Liver (tissue), 3 donors: ENCODE measurements at regions not wholly inside any gene's neighbourhood (a gene's known extent, or its start where the extent isn't known, plus 50 kb on each side); places are given as distances from the start of the nearest gene placed in this dataset.

Experiments
- ATF3 ChIP-seq: IDR thresholded peaks from 2 replicates; pipeline ENCODE4 v1.6.1; 2016; ENCODE audit warnings: antibody characterized with exemption
- EGR1 ChIP-seq, 2 donors: IDR thresholded peaks; 2 replicates each; pipeline ENCODE4 v1.6.1; 2016 to 2018; ENCODE audit warnings: antibody characterized with exemption in 2 of 2, low read depth in 2 of 2
- FOXA1 ChIP-seq: IDR thresholded peaks from 2 replicates; pipeline ENCODE4 v1.6.1; 2016; ENCODE audit warnings: antibody characterized with exemption
- HNF4G ChIP-seq: IDR thresholded peaks from 2 replicates; pipeline ENCODE4 v1.6.1; 2016; ENCODE audit warnings: antibody characterized with exemption
- RAD21 ChIP-seq, 2 donors: IDR thresholded peaks; 2 replicates each; pipeline ENCODE4 v1.6.1; 2016; ENCODE audit warnings: antibody characterized with exemption in 2 of 2, mild to moderate bottlenecking in 2 of 2
- REST ChIP-seq: IDR thresholded peaks from 2 replicates; pipeline ENCODE4 v1.6.1; 2016; ENCODE audit warnings: antibody characterized with exemption, mild to moderate bottlenecking
- RXRA ChIP-seq, 2 donors: IDR thresholded peaks; 2 replicates each; pipeline ENCODE4 v1.6.1; 2017 to 2018; ENCODE audit warnings: antibody characterized with exemption in 2 of 2, mild to moderate bottlenecking in 1 of 2
- TAF1 ChIP-seq: conservative IDR thresholded peaks from 2 replicates; pipeline ENCODE4 v1.6.1; 2016; ENCODE audit warnings: antibody characterized with exemption, mild to moderate bottlenecking
- YY1 ChIP-seq: IDR thresholded peaks from 2 replicates; pipeline ENCODE4 v1.6.1; 2016; ENCODE audit warnings: antibody characterized with exemption, mild to moderate bottlenecking
- TF ChIP-seq, protein P1 (sequence below): fragments of 150-350 bp; IDR thresholded peaks from 2 replicates; pipeline ENCODE4 v1.5.1; 2017; ENCODE audit warnings: improper control_type of control experiment, low read depth, low read length; ENCODE audit not compliant: missing input control
- TF ChIP-seq, protein P2 (sequence below): IDR thresholded peaks from 2 replicates; pipeline ENCODE4 v1.6.1; 2016; ENCODE audit warnings: antibody characterized with exemption
- TF ChIP-seq, protein P3 (sequence below): IDR thresholded peaks from 2 replicates; pipeline ENCODE4 v1.6.1; 2016; ENCODE audit warnings: antibody characterized with exemption
- donor health status: healthy.
- donor health status: healthy.

DNA sequence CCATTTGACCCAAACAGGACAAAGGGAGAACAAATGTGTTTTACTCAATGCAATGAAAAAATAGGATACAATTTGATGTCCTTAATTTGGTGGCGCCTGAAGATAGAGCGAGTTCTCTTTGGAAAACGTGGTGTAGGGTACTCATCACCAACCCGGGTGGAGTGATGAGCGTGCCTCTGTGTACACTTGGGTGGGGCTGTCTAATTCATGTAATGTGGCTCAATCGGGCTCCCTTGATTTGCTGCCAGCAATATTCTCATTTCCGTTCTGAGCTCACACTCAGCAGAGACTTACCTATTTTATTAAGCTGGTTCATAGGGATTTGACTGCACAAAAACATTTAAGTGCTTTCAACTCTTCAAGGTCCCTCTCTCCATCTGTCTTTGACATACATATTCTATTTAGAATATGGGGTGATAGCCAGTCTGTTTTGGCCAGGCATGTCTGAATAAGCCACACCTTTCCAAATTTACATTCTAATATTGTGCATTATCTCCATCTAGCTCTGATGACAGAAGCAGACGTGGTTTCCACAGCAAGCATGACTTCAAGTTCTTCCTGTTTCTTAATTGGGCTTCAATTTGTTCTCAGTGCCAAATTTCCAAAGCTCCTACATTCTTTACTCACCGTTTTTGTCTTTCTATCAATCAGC lies 162.5 kb downstream of the IRX2 start:
- TF ChIP-seq, protein P1, sequence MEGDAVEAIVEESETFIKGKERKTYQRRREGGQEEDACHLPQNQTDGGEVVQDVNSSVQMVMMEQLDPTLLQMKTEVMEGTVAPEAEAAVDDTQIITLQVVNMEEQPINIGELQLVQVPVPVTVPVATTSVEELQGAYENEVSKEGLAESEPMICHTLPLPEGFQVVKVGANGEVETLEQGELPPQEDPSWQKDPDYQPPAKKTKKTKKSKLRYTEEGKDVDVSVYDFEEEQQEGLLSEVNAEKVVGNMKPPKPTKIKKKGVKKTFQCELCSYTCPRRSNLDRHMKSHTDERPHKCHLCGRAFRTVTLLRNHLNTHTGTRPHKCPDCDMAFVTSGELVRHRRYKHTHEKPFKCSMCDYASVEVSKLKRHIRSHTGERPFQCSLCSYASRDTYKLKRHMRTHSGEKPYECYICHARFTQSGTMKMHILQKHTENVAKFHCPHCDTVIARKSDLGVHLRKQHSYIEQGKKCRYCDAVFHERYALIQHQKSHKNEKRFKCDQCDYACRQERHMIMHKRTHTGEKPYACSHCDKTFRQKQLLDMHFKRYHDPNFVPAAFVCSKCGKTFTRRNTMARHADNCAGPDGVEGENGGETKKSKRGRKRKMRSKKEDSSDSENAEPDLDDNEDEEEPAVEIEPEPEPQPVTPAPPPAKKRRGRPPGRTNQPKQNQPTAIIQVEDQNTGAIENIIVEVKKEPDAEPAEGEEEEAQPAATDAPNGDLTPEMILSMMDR, result no peak
- TF ChIP-seq, protein P2, sequence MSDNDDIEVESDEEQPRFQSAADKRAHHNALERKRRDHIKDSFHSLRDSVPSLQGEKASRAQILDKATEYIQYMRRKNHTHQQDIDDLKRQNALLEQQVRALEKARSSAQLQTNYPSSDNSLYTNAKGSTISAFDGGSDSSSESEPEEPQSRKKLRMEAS, result no peak
- TF ChIP-seq RAD21 (IDR thresholded peaks at IDR 0.05) (no peak), RXRA (IDR thresholded peaks at IDR 0.05) (no peak), YY1 (no peak), TAF1 (no peak), ATF3 (no peak), HNF4G (no peak), REST (no peak), FOXA1 (no peak), EGR1 (IDR thresholded peaks at IDR 0.05; ENCODE audit: low read depth in 2 of 2) (no peak)
- TF ChIP-seq, protein P3, sequence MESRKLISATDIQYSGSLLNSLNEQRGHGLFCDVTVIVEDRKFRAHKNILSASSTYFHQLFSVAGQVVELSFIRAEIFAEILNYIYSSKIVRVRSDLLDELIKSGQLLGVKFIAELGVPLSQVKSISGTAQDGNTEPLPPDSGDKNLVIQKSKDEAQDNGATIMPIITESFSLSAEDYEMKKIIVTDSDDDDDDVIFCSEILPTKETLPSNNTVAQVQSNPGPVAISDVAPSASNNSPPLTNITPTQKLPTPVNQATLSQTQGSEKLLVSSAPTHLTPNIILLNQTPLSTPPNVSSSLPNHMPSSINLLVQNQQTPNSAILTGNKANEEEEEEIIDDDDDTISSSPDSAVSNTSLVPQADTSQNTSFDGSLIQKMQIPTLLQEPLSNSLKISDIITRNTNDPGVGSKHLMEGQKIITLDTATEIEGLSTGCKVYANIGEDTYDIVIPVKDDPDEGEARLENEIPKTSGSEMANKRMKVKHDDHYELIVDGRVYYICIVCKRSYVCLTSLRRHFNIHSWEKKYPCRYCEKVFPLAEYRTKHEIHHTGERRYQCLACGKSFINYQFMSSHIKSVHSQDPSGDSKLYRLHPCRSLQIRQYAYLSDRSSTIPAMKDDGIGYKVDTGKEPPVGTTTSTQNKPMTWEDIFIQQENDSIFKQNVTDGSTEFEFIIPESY, result no peak
